ENCODE measurements at regions not wholly inside any gene's neighbourhood (a gene's known extent, or its start where the extent isn't known, plus 50 kb on each side); places are given as distances from the start of the nearest gene placed in this dataset.
"Not testable (repeated sequence)": the region's sequence is repeated elsewhere in the genome, so short reads cannot be mapped to it uniquely, and the experiment has no call there.

DNA sequence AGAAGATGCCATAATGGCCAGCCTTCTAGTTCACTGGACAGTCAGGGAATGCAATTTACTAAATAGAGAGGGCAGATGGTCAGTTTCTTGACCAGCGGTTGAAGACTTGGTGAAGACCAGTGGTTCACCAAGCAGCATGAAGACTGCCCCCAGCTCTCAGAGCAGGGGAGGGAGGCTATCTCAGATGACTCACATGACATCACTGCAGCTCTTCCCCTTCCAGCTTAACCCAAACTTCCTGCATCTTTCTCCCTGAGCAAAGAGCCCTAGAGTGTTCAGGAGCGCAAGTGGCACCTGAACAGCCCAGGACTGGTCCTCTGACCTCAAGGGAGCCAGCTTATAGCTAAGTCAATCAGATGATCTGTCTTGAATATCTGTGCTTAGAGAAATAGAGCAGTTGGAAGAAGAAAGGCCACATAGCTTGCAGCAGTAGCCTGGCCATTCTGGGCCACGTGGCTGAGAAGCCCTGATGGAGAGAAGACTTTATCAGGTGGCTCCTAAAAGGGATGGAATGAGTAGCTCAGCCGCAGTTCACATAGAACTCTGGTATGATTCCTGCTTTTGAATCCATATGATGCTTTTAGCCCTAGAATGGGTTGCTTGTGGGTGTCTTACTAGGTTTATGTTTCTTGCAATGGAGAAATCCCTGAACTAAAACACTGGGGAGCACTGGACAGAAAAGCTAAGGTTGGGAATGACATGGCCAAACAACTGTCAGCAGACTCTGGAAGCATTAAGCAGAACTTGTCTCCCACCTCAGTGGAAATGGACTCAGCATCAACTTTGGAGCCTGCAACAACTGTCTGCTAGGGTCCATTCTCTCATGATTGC, 392.1 kb upstream of the CCL2 start:
- no peak for DNase-seq

DNA sequence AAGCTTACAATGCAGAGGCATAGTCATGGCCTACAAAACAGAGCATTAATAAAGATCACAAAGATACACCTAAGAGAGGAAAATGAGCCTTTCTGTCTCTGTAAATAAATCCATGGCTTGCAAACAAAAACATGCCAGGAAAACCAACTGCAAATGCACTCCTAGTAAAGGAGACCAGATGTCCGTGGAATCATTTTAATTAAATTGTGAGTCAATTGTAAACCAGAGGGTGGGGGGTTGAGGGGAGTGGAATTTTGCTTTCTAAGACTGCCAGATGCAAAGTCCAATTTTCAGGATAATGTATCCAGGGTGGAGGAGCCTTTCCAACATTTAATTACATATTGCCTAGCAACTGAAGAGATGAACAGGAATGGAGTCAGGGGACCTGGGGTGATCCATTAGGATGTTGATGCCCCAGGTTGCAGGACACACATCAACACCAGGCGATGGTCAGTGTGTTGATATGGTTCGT, 390.3 kb upstream of the CCL2 start:
- no peak for DNase-seq

DNA sequence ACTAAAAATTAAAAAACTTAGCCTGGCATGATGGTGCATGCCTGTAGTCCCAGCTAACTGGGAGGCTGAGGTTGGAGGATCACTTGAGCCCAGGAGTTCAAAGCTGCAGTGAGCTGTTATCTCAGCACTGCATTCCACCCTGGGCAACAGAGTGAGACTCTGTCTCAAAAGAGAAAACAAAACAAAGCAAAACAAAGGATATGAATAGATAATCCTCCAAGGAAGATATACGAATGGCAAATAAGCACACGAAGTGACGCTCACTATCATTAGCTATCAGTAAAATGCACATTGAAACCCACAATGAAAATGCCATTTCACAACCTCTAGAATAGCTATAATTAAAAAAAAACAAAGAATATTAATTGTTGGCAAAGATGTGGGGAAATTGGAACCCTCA, 386.2 kb upstream of the CCL2 start:
- no peak for DNase-seq

DNA sequence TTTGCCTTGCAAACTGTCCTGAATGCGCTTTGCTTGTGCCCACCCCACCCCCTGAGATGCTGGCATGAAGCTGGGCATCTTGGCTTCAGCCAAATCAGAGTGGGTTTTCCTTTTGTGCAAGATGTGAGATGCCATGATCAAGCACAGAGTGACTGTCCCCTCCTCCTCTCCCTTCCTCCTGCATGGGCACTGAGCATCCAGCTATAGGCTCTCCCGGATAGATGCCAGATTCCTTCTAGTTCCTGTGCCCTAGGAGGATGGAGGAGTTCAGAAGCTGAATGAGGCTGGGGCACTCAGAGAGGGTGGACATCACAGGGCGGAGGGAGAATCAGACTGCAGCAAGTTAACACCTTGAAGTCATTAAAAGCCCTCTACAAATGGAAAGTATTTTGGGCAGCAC, 384.1 kb upstream of the CCL2 start:
- no peak for DNase-seq

DNA sequence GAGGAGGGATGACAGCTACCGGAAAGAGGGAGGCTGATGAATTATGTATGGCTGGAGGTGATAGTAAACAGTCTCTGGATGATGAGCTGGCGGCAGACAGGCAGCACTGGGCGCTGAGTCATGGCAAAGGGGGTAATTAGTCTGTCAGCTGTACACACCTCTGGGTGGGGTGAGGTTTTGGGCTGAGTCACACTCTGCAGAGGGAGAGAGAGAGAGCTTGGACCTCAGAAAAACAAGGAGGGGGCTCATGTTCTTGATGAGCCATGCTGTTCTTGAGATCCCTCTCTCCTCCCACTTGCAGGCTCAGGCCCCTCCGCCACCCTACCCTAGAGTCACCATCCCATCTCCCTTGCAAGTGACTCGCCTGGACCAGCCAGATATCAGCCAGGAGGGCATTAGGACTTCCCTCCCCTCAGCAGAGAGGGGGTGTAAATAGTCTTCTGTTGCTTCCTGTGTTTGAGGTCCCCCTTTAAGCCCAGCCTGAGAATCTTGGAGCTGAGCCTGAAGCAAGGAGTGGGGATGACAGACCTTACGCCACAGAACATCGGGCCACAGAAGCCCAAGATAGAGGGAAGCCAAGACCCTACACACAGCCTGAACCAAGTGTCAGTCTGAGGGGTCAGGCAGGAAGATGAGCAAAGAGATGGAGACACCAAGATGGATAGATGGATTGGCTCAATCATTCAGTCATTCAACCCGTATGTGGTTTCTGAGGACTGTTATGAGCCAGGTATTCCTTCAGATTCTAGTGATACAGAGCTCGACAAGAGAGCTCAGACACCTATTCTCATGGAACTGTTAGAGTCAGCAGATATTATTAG, 383.2 kb upstream of the CCL2 start:
- peak in 1 of 2 experiments; percentile 12 for DNase-seq

DNA sequence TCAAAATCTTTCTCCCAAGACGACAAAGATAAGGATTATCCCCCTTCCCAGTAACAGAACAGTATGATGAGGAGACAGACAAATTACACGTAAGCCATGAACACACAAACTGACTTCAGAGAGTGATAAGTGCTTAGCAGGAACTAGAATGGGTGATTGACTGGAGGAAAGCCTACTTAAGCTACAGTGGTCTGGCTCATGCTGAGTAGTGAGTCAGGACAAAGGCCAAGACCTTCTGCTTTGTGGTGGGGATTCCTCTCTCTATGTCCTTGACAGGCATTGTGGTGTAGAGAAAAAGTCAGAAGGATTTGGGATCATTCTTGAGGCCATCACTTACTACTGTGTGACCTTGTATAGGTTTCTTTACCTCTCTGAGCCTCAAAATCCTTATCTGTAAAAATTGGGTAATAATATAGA, 381.9 kb upstream of the CCL2 start:
- DNase-seq: no peak

DNA sequence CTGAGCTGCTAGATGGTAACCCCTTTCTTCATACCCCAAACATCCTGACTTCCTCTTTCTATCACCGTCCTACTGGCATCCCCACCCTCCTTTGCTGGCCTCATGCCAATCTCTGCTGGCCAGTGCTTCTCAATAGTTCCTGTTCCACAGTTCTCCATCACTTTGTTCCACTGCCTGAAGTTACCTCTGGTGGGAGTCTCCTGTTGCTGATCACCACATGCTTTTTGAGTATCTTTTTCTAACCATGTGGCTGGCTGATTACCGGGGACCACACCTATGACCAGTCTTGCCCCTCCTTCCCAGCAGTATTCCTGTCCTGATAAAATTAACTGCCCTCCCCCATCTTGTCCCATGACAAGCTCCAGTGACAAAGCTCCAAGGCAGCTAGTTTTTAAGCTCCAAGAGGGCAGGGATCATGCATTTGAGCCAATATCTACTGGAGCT, 380.4 kb upstream of the CCL2 start:
- no peak for DNase-seq

DNA sequence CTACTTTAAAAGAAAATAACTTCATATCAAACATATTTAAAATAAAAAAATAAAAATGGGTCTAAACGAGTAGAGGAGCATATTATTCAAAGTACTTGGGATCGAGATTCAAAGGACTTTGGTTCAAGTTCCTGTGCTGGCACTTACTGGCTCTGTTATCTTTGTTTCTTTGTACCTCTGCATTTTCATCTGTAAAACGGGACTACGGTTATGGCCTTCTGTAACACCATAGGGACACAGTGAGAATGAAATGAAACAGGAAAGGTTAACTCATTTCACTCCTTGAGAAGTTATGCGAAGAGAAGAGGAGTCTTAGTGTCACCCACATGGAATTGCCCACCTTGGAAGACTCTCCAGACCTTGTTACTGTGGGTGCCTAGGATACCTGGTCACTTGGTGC, 379.1 kb upstream of the CCL2 start:
- no peak for DNase-seq

DNA sequence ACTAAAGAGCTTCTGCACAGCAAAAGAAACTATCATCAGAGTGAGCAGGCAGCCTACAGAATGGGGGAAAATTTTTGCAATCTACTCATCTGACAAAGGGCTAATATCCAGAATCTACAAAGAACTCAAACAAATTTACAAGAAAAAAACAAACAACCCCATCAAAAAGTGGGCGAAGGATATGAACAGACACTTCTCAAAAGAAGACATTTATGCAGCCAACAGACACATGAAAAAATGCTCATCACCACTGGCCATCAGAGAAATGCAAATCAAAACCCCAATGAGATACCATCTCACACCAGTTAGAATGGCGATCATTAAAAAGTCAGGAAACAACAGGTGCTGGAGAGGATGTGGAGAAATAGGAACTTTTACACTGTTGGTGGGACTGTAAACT, 372.8 kb upstream of the CCL2 start:
- not testable (repeated sequence) for DNase-seq

DNA sequence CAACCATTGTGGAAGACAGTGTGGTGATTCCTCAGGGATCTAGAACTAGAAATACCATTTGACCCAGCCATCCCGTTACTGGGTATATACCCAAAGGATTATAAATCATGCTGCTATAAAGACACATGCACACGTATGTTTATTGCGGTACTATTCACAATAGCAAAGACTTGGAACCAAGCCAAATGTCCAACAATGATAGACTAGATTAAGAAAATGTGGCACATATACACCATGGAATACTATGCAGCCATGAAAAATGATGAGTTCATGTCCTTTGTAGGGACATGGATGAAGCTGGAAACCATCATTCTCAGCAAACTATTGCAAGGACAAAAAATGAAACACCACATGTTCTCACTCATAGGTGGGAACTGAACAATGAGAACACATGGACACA, 372.4 kb upstream of the CCL2 start:
- DNase-seq: not testable (repeated sequence)

DNA sequence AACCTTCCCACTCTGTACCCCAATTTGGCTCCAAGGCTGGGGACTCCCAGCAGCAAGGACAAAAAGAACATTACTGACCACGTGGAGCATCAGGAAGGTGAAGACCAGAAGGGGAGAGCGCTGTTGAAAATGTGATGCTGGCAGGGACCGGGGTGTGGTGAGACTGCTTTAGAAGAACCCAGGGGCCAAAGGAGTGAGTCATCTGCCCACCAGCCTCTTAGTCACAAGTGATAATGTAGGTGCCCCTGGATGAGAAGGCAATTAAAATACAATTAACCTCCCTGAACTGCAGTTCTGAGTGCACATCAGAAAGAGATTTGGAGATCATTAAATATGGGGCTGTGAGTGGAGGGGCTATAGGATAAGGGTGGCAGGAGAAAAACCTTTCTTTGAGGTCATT, 366.6 kb upstream of the CCL2 start:
- DNase-seq: no peak

DNA sequence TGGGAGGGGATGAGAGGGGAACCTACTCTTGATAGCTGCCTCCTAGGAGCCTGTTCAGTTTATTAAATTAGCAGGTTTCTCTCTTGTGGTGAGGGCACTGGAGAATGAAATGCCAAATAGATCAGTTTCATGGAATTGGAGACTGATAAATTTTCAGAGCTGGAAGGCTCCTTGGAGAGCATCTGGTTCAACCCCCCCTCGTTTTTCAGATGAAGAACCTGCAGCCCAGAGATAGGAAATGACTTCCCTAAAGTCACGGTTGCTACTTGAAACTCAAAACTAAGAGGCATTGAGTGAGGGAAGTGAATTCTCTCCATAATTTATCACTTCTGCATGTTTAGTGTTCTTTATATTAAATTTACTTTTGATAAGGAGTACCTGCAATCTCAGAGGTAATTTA, 366.0 kb upstream of the CCL2 start:
- no peak for DNase-seq

DNA sequence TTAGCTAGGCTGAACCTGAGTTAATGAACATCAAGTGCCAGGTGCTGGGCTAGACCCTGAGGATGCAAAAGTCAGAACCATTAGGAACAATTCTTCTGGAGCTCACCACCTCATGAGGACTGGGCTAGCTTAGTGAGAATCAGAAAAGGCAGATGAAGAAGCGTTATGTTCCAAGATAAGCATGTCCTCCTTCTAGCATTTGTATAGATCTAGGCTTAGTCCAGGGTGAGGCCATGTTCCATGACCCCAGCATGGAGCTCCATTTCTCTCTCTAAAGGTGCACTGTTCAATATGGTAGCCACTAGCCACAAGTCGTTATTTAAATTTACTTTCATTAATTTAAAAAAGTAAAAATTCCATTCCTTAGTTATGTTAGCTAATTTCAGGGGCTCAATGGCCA, 365.3 kb upstream of the CCL2 start:
- DNase-seq: no peak

DNA sequence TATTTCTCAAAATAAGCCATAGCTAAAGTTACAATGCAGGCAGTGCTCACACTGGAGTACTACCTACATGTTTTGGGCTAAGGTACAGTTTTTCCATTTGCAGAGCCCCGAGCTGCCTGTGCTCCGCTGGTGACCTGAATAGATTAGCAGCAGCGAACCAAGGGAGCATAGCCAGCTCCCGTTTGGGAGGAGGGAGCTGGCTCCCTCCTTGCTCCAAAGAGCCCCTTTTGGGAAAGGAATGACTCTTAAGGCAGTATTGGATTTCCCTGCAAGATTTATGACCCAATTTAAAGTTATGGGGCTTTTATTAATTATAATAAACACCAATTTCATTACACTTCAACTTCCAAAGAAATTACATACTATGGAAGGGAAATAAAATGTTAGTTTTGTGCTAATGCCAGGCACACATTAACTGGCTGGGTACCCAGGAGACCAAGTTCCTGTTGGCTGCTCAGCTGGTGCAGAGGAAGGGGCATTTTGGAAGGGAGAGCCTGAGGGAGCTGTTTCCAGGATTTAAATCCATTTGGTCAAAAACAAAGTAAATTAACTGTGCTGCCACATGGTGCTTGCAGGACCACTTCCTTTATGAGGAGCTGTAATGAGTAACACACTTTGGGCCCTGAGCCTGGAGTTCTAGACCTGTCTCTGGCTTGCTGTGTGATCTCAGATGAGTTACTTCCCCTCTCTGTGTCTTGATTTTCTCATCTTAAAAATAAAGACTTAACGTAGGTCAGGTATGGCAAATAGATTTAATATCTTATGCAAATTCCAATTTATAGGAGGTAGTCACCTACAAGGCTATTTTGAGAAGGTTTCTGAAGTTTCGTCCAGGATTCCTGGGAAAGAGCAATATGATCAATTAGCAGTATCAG, 362.1 kb upstream of the CCL2 start:
- no peak for DNase-seq

DNA sequence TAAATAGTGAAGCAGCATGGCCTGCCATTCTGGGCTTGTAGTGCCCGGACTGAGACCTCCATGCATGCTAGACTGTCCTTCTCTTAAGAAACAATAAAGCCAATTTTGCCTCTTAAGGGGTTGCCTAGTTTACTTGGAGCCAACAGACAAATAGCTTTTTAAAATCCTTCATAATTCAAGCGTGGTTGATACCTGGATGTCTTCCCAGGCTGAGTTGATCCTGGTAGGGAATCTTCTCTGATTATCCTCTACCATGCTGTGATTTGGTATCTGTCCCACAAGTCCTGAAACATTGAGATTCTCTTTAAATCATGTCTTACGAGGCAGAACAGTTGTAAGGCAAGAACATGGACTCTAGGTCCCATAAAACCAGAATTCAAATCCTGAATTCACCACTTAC, 359.6 kb upstream of the CCL2 start:
- DNase-seq: no peak

DNA sequence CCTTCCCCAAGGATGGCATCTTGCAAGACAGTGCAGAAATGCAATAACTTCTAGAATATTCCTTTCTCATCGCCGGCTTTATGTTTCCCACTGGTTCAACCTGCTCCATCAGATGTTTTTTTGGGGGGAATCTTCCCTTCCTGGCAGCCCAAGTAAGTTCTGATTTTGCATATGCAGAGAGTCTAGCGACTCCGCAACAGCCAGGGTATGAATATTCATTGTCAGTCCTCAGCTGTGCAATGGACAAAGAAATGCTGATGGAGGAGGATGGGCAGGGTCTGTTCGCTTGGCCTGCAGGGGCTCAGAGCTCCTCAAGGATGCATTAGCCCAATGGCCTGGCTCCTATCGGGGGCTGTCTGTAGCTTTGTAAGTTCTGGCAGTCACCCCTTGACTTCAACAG, 358.8 kb upstream of the CCL2 start:
- no peak for DNase-seq

DNA sequence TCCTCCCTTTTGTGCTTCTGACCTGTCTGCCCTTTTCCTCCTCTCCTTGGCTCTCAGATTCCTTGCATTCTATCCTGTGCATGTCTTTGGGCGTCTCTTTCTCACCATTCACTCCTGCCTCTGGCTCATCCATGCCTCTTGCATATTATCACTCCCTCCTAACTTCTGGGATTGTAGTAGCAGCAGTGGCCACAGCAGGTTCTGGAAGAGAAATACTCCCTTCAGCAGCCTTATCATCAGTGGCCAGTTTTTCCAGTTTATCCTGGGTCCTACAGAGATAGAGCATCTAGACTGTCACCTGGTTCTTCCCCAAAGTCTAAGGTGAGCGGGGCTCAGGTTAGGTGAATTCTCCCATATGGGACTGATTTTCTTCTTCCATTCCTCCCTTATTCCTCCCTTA, 354.0 kb upstream of the CCL2 start:
- DNase-seq: no peak

DNA sequence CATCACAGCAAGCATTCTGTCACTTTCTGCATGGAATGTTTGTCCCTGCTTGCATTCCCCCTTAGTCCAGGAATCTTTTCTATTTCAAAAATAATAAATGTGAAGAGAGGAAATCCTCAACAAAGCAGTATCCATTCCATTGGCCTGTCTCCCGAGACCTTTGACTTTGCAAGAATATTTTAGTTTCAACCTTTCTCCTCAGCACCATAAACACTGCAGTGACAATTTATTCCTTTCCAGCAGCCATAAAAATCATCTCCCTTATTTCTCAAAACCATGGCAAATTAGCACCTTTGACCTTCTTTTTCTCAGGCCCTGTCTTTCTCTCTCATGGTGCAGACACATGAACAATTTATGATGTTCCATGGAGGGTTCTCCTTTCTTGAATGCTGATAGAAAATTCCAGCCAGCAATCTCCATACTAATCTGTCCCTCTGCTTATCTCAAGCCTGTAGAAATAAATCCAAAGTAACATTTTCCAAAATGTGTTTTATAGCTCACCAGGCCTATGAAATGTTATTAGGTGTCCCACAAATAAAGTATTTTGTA, 352.1 kb upstream of the CCL2 start:
- no peak for DNase-seq

DNA sequence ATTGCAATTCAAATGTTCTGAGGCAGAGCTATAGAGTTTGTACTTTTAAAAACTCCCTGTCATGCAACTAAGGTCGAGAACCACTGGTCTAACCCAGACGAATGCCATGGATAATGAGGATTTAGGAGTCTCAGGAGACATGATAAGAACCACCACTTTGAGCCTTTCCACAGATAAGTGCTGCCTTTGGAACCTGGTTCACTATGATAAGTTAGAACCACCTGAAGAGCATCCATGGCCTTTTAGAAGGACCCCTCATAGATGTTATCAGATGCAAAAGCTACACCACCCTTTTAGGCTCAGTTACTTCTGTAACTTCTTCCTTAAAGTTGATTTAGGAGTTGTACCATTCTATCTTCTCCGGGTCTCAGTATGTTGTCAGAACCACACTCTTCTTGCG, 350.6 kb upstream of the CCL2 start:
- no peak for DNase-seq

DNA sequence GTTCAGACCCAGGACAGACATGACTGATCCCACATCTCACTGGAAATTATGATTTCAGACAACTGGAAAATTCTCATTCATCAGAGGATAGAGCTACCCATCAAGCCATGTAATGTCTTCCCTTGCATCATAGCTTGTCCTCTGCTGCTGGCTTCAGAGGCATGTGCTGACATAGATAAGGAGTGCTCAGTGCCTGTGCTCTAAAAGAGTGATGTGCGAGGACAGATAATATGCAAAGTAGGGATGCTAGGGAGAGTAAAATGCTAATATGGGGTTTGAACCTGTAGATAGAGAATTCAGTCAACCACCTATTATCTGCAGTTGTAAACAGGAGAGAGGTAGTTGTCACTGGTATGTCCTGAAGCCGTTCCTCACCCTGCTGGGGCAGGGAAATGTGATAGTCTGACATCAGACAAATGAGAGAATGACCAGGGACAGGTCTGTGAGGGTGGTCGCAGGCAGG, 349.7 kb upstream of the CCL2 start:
- DNase-seq: no peak

DNA sequence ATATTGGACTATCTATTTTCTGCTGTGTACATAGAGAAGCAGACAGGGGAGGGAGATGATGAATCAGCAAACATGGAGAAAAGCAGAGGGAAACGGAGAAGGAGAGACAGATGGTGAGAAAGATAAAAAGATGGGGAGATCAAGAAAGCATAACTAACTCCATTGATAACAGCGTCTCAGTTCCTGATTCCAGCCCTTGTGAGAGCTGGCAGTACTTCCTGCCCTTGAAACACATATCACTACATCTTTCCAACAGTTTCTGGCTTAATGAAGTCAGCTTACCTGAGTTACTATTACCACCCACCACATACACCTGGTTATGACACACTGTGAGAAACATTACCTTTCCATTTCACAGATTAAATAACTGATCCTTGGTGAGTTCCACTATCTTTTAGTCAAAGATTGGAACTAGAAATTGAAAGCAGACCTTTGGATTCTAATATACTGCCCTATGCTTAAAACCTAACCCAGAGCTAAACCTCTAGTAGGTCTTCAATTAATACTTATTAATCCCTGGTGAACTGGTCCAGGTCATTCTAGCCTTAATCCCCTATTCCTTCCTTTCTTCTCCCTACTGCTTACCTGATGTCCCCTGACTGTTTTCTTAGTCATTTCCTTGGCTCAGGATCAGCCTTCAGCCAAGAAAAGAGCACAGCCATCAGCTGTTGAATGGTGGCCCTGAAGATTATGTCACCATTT, 346.6 kb upstream of the CCL2 start:
- DNase-seq: no peak

All from SW 1271 (cell line).